ENCODE measurements at regions not wholly inside any gene's neighbourhood (a gene's known extent, or its start where the extent isn't known, plus 50 kb on each side); places are given as distances from the start of the nearest gene placed in this dataset.

DNA sequence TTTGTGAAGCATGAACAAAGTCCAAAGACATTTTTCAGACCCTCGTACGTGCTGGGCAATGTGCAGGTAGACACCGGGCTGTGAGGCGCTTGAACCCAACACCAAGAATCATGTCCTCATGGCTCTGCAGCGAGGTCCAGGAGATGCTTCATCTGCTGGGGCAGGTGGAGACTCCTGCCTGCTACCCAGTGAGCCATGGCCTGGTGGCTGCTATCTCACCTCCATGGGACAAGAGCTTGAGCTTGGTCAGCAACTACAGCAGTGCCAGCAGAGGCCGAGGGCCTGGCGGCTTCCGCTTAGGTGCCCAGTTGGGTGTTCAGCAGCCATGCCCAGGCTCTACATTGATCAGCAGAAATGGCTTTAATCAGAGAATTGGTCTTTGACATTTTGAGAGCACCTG, 281.0 kb upstream of the HS6ST1 start:
- TF ChIP-seq, protein P1, sequence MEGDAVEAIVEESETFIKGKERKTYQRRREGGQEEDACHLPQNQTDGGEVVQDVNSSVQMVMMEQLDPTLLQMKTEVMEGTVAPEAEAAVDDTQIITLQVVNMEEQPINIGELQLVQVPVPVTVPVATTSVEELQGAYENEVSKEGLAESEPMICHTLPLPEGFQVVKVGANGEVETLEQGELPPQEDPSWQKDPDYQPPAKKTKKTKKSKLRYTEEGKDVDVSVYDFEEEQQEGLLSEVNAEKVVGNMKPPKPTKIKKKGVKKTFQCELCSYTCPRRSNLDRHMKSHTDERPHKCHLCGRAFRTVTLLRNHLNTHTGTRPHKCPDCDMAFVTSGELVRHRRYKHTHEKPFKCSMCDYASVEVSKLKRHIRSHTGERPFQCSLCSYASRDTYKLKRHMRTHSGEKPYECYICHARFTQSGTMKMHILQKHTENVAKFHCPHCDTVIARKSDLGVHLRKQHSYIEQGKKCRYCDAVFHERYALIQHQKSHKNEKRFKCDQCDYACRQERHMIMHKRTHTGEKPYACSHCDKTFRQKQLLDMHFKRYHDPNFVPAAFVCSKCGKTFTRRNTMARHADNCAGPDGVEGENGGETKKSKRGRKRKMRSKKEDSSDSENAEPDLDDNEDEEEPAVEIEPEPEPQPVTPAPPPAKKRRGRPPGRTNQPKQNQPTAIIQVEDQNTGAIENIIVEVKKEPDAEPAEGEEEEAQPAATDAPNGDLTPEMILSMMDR (IDR thresholded peaks at IDR 0.05): no peak
- TF ChIP-seq POLR2A (IDR thresholded peaks at IDR 0.05): no peak

Measured in thyroid gland (tissue), 4 donors.